Heart left ventricle (tissue), 13 donors: ENCODE measurements at regions not wholly inside any gene's neighbourhood (a gene's known extent, or its start where the extent isn't known, plus 50 kb on each side); places are given as distances from the start of the nearest gene placed in this dataset.

Experiments
- POLR2A ChIP-seq, 2 donors: fragments of 450-650 bp; IDR thresholded peaks; one replicate each; pipeline ENCODE4 v1.6.1; 2017; ENCODE audit warnings: antibody characterized with exemption in 2 of 2, mild to moderate bottlenecking in 2 of 2, moderate library complexity in 2 of 2
- TF ChIP-seq, protein P1 (sequence below), 12 donors: fragments of 200-600 bp; sonication (generic) in 4 of 12; IDR thresholded peaks; one replicate each; pipeline versions ENCODE4 v1.5.0 to v1.8.0; 2018 to 2022; ENCODE audit warnings: antibody characterized with exemption in 12 of 12, mild to moderate bottlenecking in 5 of 12
- donor health status: ischemic (EF 13 %, LVEDD 7.1; RV severe dilation, severe dysfunction).
- donor health status: DM: no; HTN: yes; CAD: no.
- donor health status: DM: no; HTN: no; CAD: no.
- donor health status: ischemic (EF 25% LVEDD 6.9; RV normal size, moderate dysfunction).
- donor health status: ischemic (EF 25% LVEDD 5.7; RV mildly dilated, moderate dysfunction).
- donor health status: ischemic (EF 35%, LVEDD 5.7; RV mildly dilated, moderate dysfunction).
- donor health status: nonischemic (EF 11% LVEDD 7.7; RV severe dilation, severe dysfunction).
- donor health status: DM: yes; HTN: yes; CAD: no.
- donor health status: PGD.
- donor health status: ischemic (EF 29% LVEDD 5.4; RV normal size, mild dysfunction).
- donor health status: nonischemic (EF 23%, LVEDD 6.1; RV moderate dilation, normal function).

GRCh38 chr4:87717276-87718031, 67.4 kb downstream of the DMP1 start:
- TF ChIP-seq, protein P1, sequence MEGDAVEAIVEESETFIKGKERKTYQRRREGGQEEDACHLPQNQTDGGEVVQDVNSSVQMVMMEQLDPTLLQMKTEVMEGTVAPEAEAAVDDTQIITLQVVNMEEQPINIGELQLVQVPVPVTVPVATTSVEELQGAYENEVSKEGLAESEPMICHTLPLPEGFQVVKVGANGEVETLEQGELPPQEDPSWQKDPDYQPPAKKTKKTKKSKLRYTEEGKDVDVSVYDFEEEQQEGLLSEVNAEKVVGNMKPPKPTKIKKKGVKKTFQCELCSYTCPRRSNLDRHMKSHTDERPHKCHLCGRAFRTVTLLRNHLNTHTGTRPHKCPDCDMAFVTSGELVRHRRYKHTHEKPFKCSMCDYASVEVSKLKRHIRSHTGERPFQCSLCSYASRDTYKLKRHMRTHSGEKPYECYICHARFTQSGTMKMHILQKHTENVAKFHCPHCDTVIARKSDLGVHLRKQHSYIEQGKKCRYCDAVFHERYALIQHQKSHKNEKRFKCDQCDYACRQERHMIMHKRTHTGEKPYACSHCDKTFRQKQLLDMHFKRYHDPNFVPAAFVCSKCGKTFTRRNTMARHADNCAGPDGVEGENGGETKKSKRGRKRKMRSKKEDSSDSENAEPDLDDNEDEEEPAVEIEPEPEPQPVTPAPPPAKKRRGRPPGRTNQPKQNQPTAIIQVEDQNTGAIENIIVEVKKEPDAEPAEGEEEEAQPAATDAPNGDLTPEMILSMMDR (IDR thresholded peaks at IDR 0.05), result no peak
- TF ChIP-seq POLR2A (IDR thresholded peaks at IDR 0.05), result no peak
